ENCODE measurements at regions not wholly inside any gene's neighbourhood (a gene's known extent, or its start where the extent isn't known, plus 50 kb on each side); places are given as distances from the start of the nearest gene placed in this dataset.
A peak's percentile ranks its signal among the peaks of the same experiment; 100 is the strongest.

- intact Hi-C loops (cut with DNase I; ENCODE audit: low total_unique reads), result no loop called here
- Histone ChIP-seq H3K4me1 (peaks cover 0 to 18% (median 2%) of the 10 kb centered on the region in 4 donors), H3K27ac (no peak overlapping the region), H3K36me3 (no peaks in the 10 kb centered on the region), H3K27me3 (no peaks in the 10 kb centered on the region), H3K4me3 (no peak overlapping the region), H3K9me3 (no peaks in the 10 kb centered on the region)
- TF ChIP-seq EP300 (IDR thresholded peaks at IDR 0.05) (no peak), POLR2A (IDR thresholded peaks at IDR 0.05) (no peak), POLR2AphosphoS5 (IDR thresholded peaks at IDR 0.05) (no peak), CTCF (IDR thresholded peaks at IDR 0.05) (no peak)
- DNase-seq, result no peak
- 62 to 78% (median 69%) methylated on average over 10 to 13 of the region's 13 CpGs for WGBS, 5 donors
Measured at GRCh38 chr15:100714034-100714748, 111.8 kb downstream of the ASB7 start.

GRCh38 chr15:100714749-100715342, 112.5 kb downstream of the ASB7 start:
- Histone ChIP-seq H3K36me3 (no peaks in the 10 kb centered on the region), H3K27me3 (no peaks in the 10 kb centered on the region), H3K9me3 (no peaks in the 10 kb centered on the region), H3K4me1 (peaks cover 0 to 18% (median 2%) of the 10 kb centered on the region in 4 donors), H3K27ac (no peak overlapping the region), H3K4me3 (no peak overlapping the region)
- no peak for TF ChIP-seq POLR2AphosphoS5 (IDR thresholded peaks at IDR 0.05)
- no peak for TF ChIP-seq CTCF (IDR thresholded peaks at IDR 0.05)
- TF ChIP-seq EP300 (IDR thresholded peaks at IDR 0.05), result no peak
- no peak for TF ChIP-seq POLR2A (IDR thresholded peaks at IDR 0.05)
- DNase-seq, result no peak
- 59 to 74% (median 67%) methylated on average over 11 to 14 of the region's 14 CpGs for WGBS, 5 donors
- intact Hi-C loops (cut with DNase I; ENCODE audit: low total_unique reads), result no loop called here

- Histone ChIP-seq H3K4me1 (peaks cover 0 to 18% (median 7%) of the 10 kb centered on the region in 4 donors), H3K36me3 (no peaks in the 10 kb centered on the region), H3K4me3 (no peak overlapping the region), H3K27ac (no peak overlapping the region), H3K27me3 (no peaks in the 10 kb centered on the region), H3K9me3 (no peaks in the 10 kb centered on the region)
- 53 to 62% (median 58%) methylated on average over 14 to 17 of the region's 17 CpGs for WGBS, 5 donors
- no peak for TF ChIP-seq CTCF (IDR thresholded peaks at IDR 0.05)
- TF ChIP-seq EP300 (IDR thresholded peaks at IDR 0.05), result no peak
- no peak for TF ChIP-seq POLR2AphosphoS5 (IDR thresholded peaks at IDR 0.05)
- TF ChIP-seq POLR2A (IDR thresholded peaks at IDR 0.05), result no peak
- intact Hi-C loops (cut with DNase I; ENCODE audit: low total_unique reads), result no loop called here
- DNase-seq, result peak in 1 of 2 donors; percentile 36
Measured at GRCh38 chr15:100715571-100716455, 113.4 kb downstream of the ASB7 start.

- H3K4me3 ChIP-seq, result no peak overlapping the region
- TF ChIP-seq CTCF (IDR thresholded peaks at IDR 0.05) (no peak), POLR2A (IDR thresholded peaks at IDR 0.05) (no peak)
- intact Hi-C loops (cut with DNase I; ENCODE audit: low total_unique reads), result no loop called here
- 92 to 94% (median 93%) methylated on average over 10 of the region's 10 CpGs for WGBS, 5 donors
- no peak overlapping the region for H3K27ac ChIP-seq
- H3K9me3 ChIP-seq, result no peaks in the 10 kb centered on the region
- DNase-seq, result no peak
- H3K27me3 ChIP-seq, result no peaks in the 10 kb centered on the region
- peaks cover 0 to 17% (median 11%) of the 10 kb centered on the region in 4 donors for H3K4me1 ChIP-seq
- H3K36me3 ChIP-seq, result no peaks in the 10 kb centered on the region
Measured at GRCh38 chr15:100716456-100717085, 114.2 kb downstream of the ASB7 start.

All from stomach (tissue), 8 donors.